ENCODE measurements at regions not wholly inside any gene's neighbourhood (a gene's known extent, or its start where the extent isn't known, plus 50 kb on each side); places are given as distances from the start of the nearest gene placed in this dataset.

DNA sequence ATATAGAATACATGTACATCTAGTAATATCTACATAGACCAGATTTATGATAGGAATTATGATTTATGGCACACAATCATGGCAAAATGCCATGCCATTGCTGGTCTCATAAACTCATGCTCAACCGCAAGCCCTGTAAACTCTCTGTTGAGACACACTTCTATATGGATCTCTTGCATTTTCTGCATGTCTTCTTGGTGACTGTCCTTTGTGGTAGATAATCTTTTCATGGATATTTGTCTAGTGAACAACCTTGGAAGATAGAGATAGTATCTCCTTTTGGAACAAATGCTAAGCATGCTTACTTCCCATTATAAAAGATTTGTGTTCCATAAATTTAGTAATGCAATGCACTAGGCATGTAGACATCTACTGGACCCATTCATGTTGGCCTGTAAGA, 328.0 kb downstream of the NAF1 start:
- no peak for TF ChIP-seq POLR2A (IDR thresholded peaks at IDR 0.05)
- TF ChIP-seq, protein P1, sequence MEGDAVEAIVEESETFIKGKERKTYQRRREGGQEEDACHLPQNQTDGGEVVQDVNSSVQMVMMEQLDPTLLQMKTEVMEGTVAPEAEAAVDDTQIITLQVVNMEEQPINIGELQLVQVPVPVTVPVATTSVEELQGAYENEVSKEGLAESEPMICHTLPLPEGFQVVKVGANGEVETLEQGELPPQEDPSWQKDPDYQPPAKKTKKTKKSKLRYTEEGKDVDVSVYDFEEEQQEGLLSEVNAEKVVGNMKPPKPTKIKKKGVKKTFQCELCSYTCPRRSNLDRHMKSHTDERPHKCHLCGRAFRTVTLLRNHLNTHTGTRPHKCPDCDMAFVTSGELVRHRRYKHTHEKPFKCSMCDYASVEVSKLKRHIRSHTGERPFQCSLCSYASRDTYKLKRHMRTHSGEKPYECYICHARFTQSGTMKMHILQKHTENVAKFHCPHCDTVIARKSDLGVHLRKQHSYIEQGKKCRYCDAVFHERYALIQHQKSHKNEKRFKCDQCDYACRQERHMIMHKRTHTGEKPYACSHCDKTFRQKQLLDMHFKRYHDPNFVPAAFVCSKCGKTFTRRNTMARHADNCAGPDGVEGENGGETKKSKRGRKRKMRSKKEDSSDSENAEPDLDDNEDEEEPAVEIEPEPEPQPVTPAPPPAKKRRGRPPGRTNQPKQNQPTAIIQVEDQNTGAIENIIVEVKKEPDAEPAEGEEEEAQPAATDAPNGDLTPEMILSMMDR (IDR thresholded peaks at IDR 0.05), result no peak

Data from uterus (tissue), 2 donors.